Lung (tissue), 11 donors: ENCODE measurements at regions not wholly inside any gene's neighbourhood (a gene's known extent, or its start where the extent isn't known, plus 50 kb on each side); places are given as distances from the start of the nearest gene placed in this dataset.

ENCODE experiments used
- ATAC-seq: fragments of 200-7000 bp; cut with Tn5 transposase; one replicate; pipeline ENCODE4 v1.9.1; 2020; ENCODE audit warnings: moderate number of reproducible peaks; ENCODE audit not compliant: insufficient read depth, low FRiP score
- DNase-seq, 3 donors: peaks; one replicate each; pipeline ENCODE4 v3.0.0-alpha.2; 2013 to 2017
- H3K27ac ChIP-seq, 2 donors: one replicate each; pipeline ENCODE4 v1.5.1; 2013; ENCODE audit warnings: mild to moderate bottlenecking in 2 of 2, moderate library complexity in 2 of 2, control low read depth in 1 of 2, inconsistent platforms in 1 of 2, low read depth in 1 of 2, low read length in 1 of 2
- H3K27me3 ChIP-seq, 3 donors: one replicate each; pipeline ENCODE4 v1.5.1; 2013; ENCODE audit warnings: low read length in 2 of 3; ENCODE audit not compliant: control insufficient read depth in 3 of 3, insufficient read depth in 3 of 3
- H3K36me3 ChIP-seq, 4 donors: one replicate each; pipeline ENCODE4 v1.5.1; 2013; ENCODE audit warnings: low read length in 4 of 4, mild to moderate bottlenecking in 1 of 4, moderate library complexity in 1 of 4; ENCODE audit not compliant: control insufficient read depth in 4 of 4, insufficient read depth in 4 of 4
- H3K4me1 ChIP-seq, 5 donors: one replicate each; pipeline ENCODE4 v1.5.1; 2013; ENCODE audit warnings: low read length in 5 of 5, mild to moderate bottlenecking in 2 of 5, moderate library complexity in 1 of 5; ENCODE audit not compliant: control insufficient read depth in 5 of 5, insufficient read depth in 5 of 5
- H3K4me3 ChIP-seq: one replicate; pipeline ENCODE4 v1.5.1; 2013; ENCODE audit warnings: mild to moderate bottlenecking, control low read depth, moderate library complexity
- H3K9ac ChIP-seq, 2 donors: one replicate each; pipeline ENCODE4 v1.5.1; 2013; ENCODE audit warnings: low read length in 2 of 2, control low read depth in 1 of 2; ENCODE audit not compliant: insufficient read depth in 1 of 2
- H3K9me3 ChIP-seq, 4 donors: one replicate each; pipeline ENCODE4 v1.5.1; 2013; ENCODE audit warnings: low read length in 3 of 4, mild to moderate bottlenecking in 1 of 4, moderate library complexity in 1 of 4; ENCODE audit not compliant: control insufficient read depth in 4 of 4, insufficient read depth in 3 of 4
- CTCF ChIP-seq: IDR thresholded peaks from 2 replicates; pipeline ENCODE4 v1.5.1; 2012; ENCODE audit warnings: mild to moderate bottlenecking; ENCODE audit errors: control extremely low read depth, extremely low read depth
- WGBS, 2 donors: extraction: QIAGEN DNeasy Blood & Tissue Kit; methylation state at CpG; one replicate each; pipeline ENCODE4 v1.1.7; 2013; 5-methylcytosine and 5-hydroxymethylcytosine counted together
- donor health status: control.
- donor health status: control.
- donor health status: Bipolar disorder and iron deficiency.
- donor health status: healthy.
- donor health status: DM: yes; HTN: yes; CAD: no.

GRCh38 chr13:80006940-80007339, 334.0 kb downstream of the SPRY2 start:
- no peak for TF ChIP-seq CTCF
- no peak overlapping the region for H3K27ac ChIP-seq
- ATAC-seq, result no peak
- no peaks in the 10 kb centered on the region for H3K36me3 ChIP-seq
- no peak overlapping the region for H3K9ac ChIP-seq
- WGBS, 2 donors, result 87 to 93% methylated on average over 4 of the region's 4 CpGs
- no peaks in the 10 kb centered on the region for H3K27me3 ChIP-seq
- no peak for DNase-seq
- H3K4me1 ChIP-seq, result peaks cover 0 to 5% (median 3%) of the 10 kb centered on the region in 5 donors
- no peaks in the 10 kb centered on the region for H3K9me3 ChIP-seq
- no peak overlapping the region for H3K4me3 ChIP-seq

DNA sequence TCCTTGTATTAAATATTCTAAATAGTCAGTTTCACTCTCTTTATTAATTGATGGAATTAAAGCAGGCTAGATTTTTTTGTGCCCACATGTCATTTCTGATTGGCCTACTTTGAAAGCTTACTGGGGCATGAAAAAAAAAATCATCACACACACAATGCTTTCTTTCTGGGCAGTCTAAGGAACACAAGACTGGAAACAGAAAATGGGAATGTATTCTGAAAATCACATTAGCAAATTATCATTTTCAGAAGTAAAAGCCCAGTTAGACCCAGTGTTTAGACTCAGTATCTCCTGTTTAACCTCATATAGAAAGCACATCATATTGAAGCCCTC, 339.4 kb downstream of the SPRY2 start:
- DNase-seq, result no peak
- no peak for TF ChIP-seq CTCF
- Histone ChIP-seq H3K27me3 (no peaks in the 10 kb centered on the region), H3K36me3 (no peaks in the 10 kb centered on the region), H3K9ac (no peak overlapping the region), H3K4me1 (no peaks in the 10 kb centered on the region), H3K4me3 (no peak overlapping the region), H3K9me3 (no peaks in the 10 kb centered on the region), H3K27ac (no peak overlapping the region)
- no peak for ATAC-seq

- 48 to 62% methylated on average over 4 of the region's 4 CpGs for WGBS, 2 donors
- no peak overlapping the region for H3K27ac ChIP-seq
- DNase-seq, result no peak
- H3K9me3 ChIP-seq, result no peaks in the 10 kb centered on the region
- no peak overlapping the region for H3K9ac ChIP-seq
- no peaks in the 10 kb centered on the region for H3K36me3 ChIP-seq
- no peak for ATAC-seq
- no peaks in the 10 kb centered on the region for H3K4me1 ChIP-seq
- TF ChIP-seq CTCF, result no peak
- no peaks in the 10 kb centered on the region for H3K27me3 ChIP-seq
- no peak overlapping the region for H3K4me3 ChIP-seq
Measured at GRCh38 chr13:80000684-80001509, 340.0 kb downstream of the SPRY2 start.

DNA sequence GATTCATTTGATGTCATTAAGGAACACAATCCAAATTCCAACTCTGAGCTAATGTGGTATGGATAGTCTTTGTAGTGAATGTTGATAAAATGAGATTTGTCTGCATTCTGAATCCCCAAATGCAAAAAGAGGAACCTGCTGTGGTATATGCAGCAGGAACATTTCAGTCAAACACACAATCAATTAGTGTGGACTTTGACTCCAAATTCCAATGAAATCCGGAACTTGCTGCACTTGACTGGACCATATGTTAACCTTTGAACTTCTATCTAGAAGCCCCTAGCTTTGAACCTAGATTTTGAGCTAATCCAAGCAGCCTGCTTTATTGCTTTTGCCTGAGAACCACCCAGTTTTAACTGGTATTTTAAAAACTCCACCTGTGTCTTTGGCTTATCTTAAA, 341.3 kb downstream of the SPRY2 start:
- H3K9ac ChIP-seq, result no peak overlapping the region
- no peak overlapping the region for H3K4me3 ChIP-seq
- no peaks in the 10 kb centered on the region for H3K4me1 ChIP-seq
- TF ChIP-seq CTCF, result no peak
- no peaks in the 10 kb centered on the region for H3K9me3 ChIP-seq
- H3K27me3 ChIP-seq, result no peaks in the 10 kb centered on the region
- no peaks in the 10 kb centered on the region for H3K36me3 ChIP-seq
- DNase-seq, result no peak
- H3K27ac ChIP-seq, result no peak overlapping the region
- ATAC-seq, result no peak
- 68 to 71% methylated on average over 1 of the region's 1 CpG for WGBS, 2 donors
